Epithelial cell of esophagus (primary cell): ENCODE measurements at regions not wholly inside any gene's neighbourhood (a gene's known extent, or its start where the extent isn't known, plus 50 kb on each side); places are given as distances from the start of the nearest gene placed in this dataset.

Experiments
- DNase-seq: peaks from one replicate; pipeline ENCODE4 v3.0.0; 2010; ENCODE audit warnings: low read depth
- H3K4me3 ChIP-seq: 2 replicates; pipeline ENCODE4 v1.5.1; 2011; ENCODE audit warnings: mild to moderate bottlenecking, low read length, control low read depth
- CTCF ChIP-seq: IDR thresholded peaks from 2 replicates; pipeline ENCODE4 v1.5.1; 2011; ENCODE audit warnings: low read depth, mild to moderate bottlenecking, low read length, control low read depth, inconsistent platforms; ENCODE audit not compliant: insufficient read depth; ENCODE audit errors: missing control alignments

GRCh38 chr3:132953683-132954082, 84.5 kb upstream of the TMEM108 start:
- no peak for TF ChIP-seq CTCF
- no peak for DNase-seq

GRCh38 chr3:132927896-132928295, 110.3 kb upstream of the TMEM108 start:
- no peak for DNase-seq
- H3K4me3 ChIP-seq: no peak overlapping the region
- no peak for TF ChIP-seq CTCF

More at GRCh38 chr3:132953683-132954082, 84.5 kb upstream of the TMEM108 start:
- no peak overlapping the region for H3K4me3 ChIP-seq

GRCh38 chr3:132926098-132926497, 112.1 kb upstream of the TMEM108 start:
- no peak overlapping the region for H3K4me3 ChIP-seq
- no peak for DNase-seq
- no peak for TF ChIP-seq CTCF

- no peak for DNase-seq
- no peak overlapping the region for H3K4me3 ChIP-seq
- no peak for TF ChIP-seq CTCF
These were observed 112.8 kb upstream of the TMEM108 start for GRCh38 chr3:132925256-132925930.

- no peak for TF ChIP-seq CTCF
- DNase-seq: no peak
- no peak overlapping the region for H3K4me3 ChIP-seq
These were observed 122.1 kb upstream of the TMEM108 start for GRCh38 chr3:132916096-132916495.

- no peak overlapping the region for H3K4me3 ChIP-seq
- no peak for TF ChIP-seq CTCF
- no peak for DNase-seq
These were observed 125.8 kb upstream of the TMEM108 start for GRCh38 chr3:132912416-132912753.

- no peak for DNase-seq
- TF ChIP-seq CTCF: no peak
- no peak overlapping the region for H3K4me3 ChIP-seq
These were observed 126.3 kb upstream of the TMEM108 start for GRCh38 chr3:132911741-132912415.
